ENCODE measurements at regions not wholly inside any gene's neighbourhood (a gene's known extent, or its start where the extent isn't known, plus 50 kb on each side); places are given as distances from the start of the nearest gene placed in this dataset.

DNA sequence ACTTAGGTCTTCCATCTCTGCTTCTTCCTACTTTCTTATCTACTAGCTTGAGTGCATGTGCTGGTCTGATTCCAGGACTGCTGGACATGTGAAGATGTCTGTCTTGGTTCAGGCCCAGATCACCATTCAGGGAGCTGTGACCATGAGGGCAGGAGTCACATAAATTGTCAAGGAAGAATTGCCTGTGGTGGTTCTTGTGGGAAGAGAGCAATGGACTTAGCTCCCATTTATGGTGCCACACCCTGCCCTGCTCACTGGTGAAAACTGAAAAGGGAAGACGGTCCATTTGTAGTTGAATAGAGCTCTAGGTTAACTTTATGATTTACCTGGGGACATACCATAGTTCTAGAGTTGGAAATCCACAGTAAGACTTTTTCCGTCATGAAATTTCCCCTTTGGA, 244.3 kb upstream of the ZNF608 start:
- peaks cover 4% of the 10 kb centered on the region; the same call in 1 of the 2 replicates for H3K9me3 ChIP-seq (ENCODE audit: control insufficient read depth, insufficient read depth, low read depth, low read length)
- H3K27me3 ChIP-seq (ENCODE audit: control insufficient read depth, insufficient read depth, low read length), result no peaks in the 10 kb centered on the region
- BruUV-seq (replicated peaks), result no TSS peak
- H3K4me3 ChIP-seq (ENCODE audit: low read depth in 2 of 2, low read length in 2 of 2), result no peak overlapping the region
- ChIA-PET POLR2A (no interaction called here), CTCF (no interaction called here)
- ATAC-seq (no peak), DNase-seq (ENCODE audit: low read depth, low spot score) (no peak)
- peaks cover 3% of the 10 kb centered on the region; the same call in 1 of the 2 replicates for H3K4me1 ChIP-seq (ENCODE audit: control insufficient read depth, insufficient read depth, low read length)
- no peaks in the 10 kb centered on the region for H3K36me3 ChIP-seq (ENCODE audit: control insufficient read depth, insufficient read depth, low read length)
- no peak for TF ChIP-seq SIN3A (IDR thresholded peaks at IDR 0.05; ENCODE audit: borderline replicate concordance, insufficient read depth, low read depth, low read length)
- TF ChIP-seq REST (IDR thresholded peaks at IDR 0.05; ENCODE audit: insufficient read depth in 1 of 2, low read depth in 2 of 2, low read length in 1 of 2), result no peak
- TF ChIP-seq CTCF (IDR thresholded peaks at IDR 0.05), result no peak
- no peak for TF ChIP-seq POLR2AphosphoS5 (IDR thresholded peaks at IDR 0.05; ENCODE audit: low read depth, low read length)
- TF ChIP-seq TCF7L2 (IDR thresholded peaks at IDR 0.05; ENCODE audit: low read depth, low read length), result no peak
- H3K27ac ChIP-seq (ENCODE audit: low read length), result peak overlapping the region; percentile 23; the same call in 1 of the 2 replicates
- intact Hi-C loops (cut with micrococcal nuclease; ENCODE audit: unreplicated experiment) (no loop called here), in situ Hi-C loops (cut with HindIII; ENCODE audit: low pct_unique_long_range_greater_than_20kb, low sequenced_read_pairs) (no loop called here)

- CTCF ChIA-PET, result interaction anchor here (0.9 kb wide), 1 partner anchor 1113 kb away, joined by 3 read pairs; no protein-coding TSS in a partner anchor
- peak; percentile 35 for DNase-seq (ENCODE audit: low read depth, low spot score)
- TF ChIP-seq CTCF (IDR thresholded peaks at IDR 0.05) (no peak), SIN3A (IDR thresholded peaks at IDR 0.05; ENCODE audit: borderline replicate concordance, insufficient read depth, low read depth, low read length) (no peak), TCF7L2 (IDR thresholded peaks at IDR 0.05; ENCODE audit: low read depth, low read length) (no peak), REST (IDR thresholded peaks at IDR 0.05; ENCODE audit: insufficient read depth in 1 of 2, low read depth in 2 of 2, low read length in 1 of 2) (no peak), POLR2AphosphoS5 (IDR thresholded peaks at IDR 0.05; ENCODE audit: low read depth, low read length) (no peak)
Observed at GRCh38 chr5:124995421-124995820, 249.0 kb upstream of the ZNF608 start.

More at GRCh38 chr5:124995421-124995820, 249.0 kb upstream of the ZNF608 start:
- peaks cover 3% of the 10 kb centered on the region; the same call in 1 of the 2 replicates for H3K4me1 ChIP-seq (ENCODE audit: control insufficient read depth, insufficient read depth, low read length)
- intact Hi-C loops (cut with micrococcal nuclease; ENCODE audit: unreplicated experiment) (no loop called here), in situ Hi-C loops (cut with HindIII; ENCODE audit: low pct_unique_long_range_greater_than_20kb, low sequenced_read_pairs) (no loop called here)
- H3K27me3 ChIP-seq (ENCODE audit: control insufficient read depth, insufficient read depth, low read length), result no peaks in the 10 kb centered on the region
- no peaks in the 10 kb centered on the region for H3K9me3 ChIP-seq (ENCODE audit: control insufficient read depth, insufficient read depth, low read depth, low read length)
- ATAC-seq, result no peak
- POLR2A ChIA-PET, result no interaction called here
- BruUV-seq (replicated peaks), result no TSS peak
- no peaks in the 10 kb centered on the region for H3K36me3 ChIP-seq (ENCODE audit: control insufficient read depth, insufficient read depth, low read length)
- no peak overlapping the region for H3K4me3 ChIP-seq (ENCODE audit: low read depth in 2 of 2, low read length in 2 of 2)
- peak overlapping the region; percentile 26; the same call in 1 of the 2 replicates for H3K27ac ChIP-seq (ENCODE audit: low read length)
